ENCODE measurements at regions not wholly inside any gene's neighbourhood (a gene's known extent, or its start where the extent isn't known, plus 50 kb on each side); places are given as distances from the start of the nearest gene placed in this dataset.

GRCh38 chr13:65768545-65768944 is 1461.6 kb downstream of the PCDH9 start (continued):
- TF ChIP-seq CTCF (conservative IDR thresholded peaks at IDR 0.05; ENCODE audit: low read depth in 2 of 2) (no peak), EZH2 (IDR thresholded peaks at IDR 0.05; ENCODE audit: low read depth, unreplicated experiment) (no peak), CREB1 (CRISPR knock-in tag; IDR thresholded peaks at IDR 0.05; ENCODE audit: low read depth) (no peak)

- Histone ChIP-seq H3K9me2 (ENCODE audit: insufficient read depth) (peaks cover 4% of the 10 kb centered on the region; the same call in 1 of the 2 replicates), H2AFZ (0 out of 2 replicates have a peak overlapping the region, but pooled peaks have one; percentile 34), H3K79me2 (replicated peaks; ENCODE audit: insufficient read depth) (no peaks in the 10 kb centered on the region), H3F3A (replicated peaks; ENCODE audit: low read depth) (no peaks in the 10 kb centered on the region), H3K27me3 (ENCODE audit: insufficient read depth) (no peaks in the 10 kb centered on the region), H4K20me1 (replicated peaks; ENCODE audit: insufficient read depth) (no peaks in the 10 kb centered on the region), H3K36me3 (ENCODE audit: insufficient read depth) (no peaks in the 10 kb centered on the region), H3K4me3 (no peak overlapping the region), H3K4me2 (no peak overlapping the region), H3K4me1 (ENCODE audit: insufficient read depth) (no peaks in the 10 kb centered on the region), H3K27ac (ENCODE audit: low read depth) (no peak overlapping the region)
- Mint-ChIP-seq H3K4me1 (peaks cover 3% of the 10 kb centered on the region; the same call in 2 of the 3 replicates), H3K9me3 (no peaks in the 10 kb centered on the region; the same call in 2 of the 3 replicates), H3K4me3 (no peak overlapping the region), H3K27ac (no peak overlapping the region), H3K36me3 (ENCODE audit: low read depth) (0 out of 3 replicates have a peak, but pooled peaks cover 3% of the 10 kb centered on the region), H3K27me3 (ENCODE audit: insufficient read depth, low read depth, poor library complexity) (no peaks in the 10 kb centered on the region)
- DNase-seq (ENCODE audit: low spot score) (no peak), ATAC-seq (no peak)
- TF ChIP-seq ZNF114 (CRISPR knock-in tag; IDR thresholded peaks at IDR 0.05), result no peak
These were observed 1466.3 kb downstream of the PCDH9 start for GRCh38 chr13:65763811-65764210.

- no peaks in the 10 kb centered on the region for H3K4me1 ChIP-seq (ENCODE audit: insufficient read depth)
- H3K4me3 Mint-ChIP-seq, result no peak overlapping the region
- no peaks in the 10 kb centered on the region for H4K20me1 ChIP-seq (replicated peaks; ENCODE audit: insufficient read depth)
- no peak overlapping the region for H3K27ac Mint-ChIP-seq
- H3K79me2 ChIP-seq (replicated peaks; ENCODE audit: insufficient read depth), result no peaks in the 10 kb centered on the region
- no peak for ATAC-seq
- H3K36me3 ChIP-seq (ENCODE audit: insufficient read depth), result no peaks in the 10 kb centered on the region
- H3K36me3 Mint-ChIP-seq (ENCODE audit: low read depth), result peaks cover 4% of the 10 kb centered on the region; the same call in 2 of the 3 replicates
- DNase-seq (ENCODE audit: low spot score), result no peak
- no peak overlapping the region for H3K4me2 ChIP-seq
- peaks cover 9% of the 10 kb centered on the region; the same call in 1 of the 2 replicates for H3K9me2 ChIP-seq (ENCODE audit: insufficient read depth)
- no peaks in the 10 kb centered on the region for H3F3A ChIP-seq (replicated peaks; ENCODE audit: low read depth)
- no peak overlapping the region for H3K4me3 ChIP-seq
- H3K27me3 ChIP-seq (ENCODE audit: insufficient read depth), result no peaks in the 10 kb centered on the region
- H3K27me3 Mint-ChIP-seq (ENCODE audit: insufficient read depth, low read depth, poor library complexity), result no peaks in the 10 kb centered on the region
- H3K4me1 Mint-ChIP-seq, result no peaks in the 10 kb centered on the region
- TF ChIP-seq POLR2AphosphoS5 (IDR thresholded peaks at IDR 0.05; ENCODE audit: low read depth) (no peak), STAT1 (IDR thresholded peaks at IDR 0.05; ENCODE audit: unreplicated experiment) (no peak), ZNF114 (CRISPR knock-in tag; IDR thresholded peaks at IDR 0.05) (no peak), REST (IDR thresholded peaks at IDR 0.05; ENCODE audit: unreplicated experiment) (no peak), NANOG (IDR thresholded peaks at IDR 0.05; ENCODE audit: borderline replicate concordance) (no peak), EZH2phosphoT487 (IDR thresholded peaks at IDR 0.05; ENCODE audit: unreplicated experiment) (no peak), CTCF (conservative IDR thresholded peaks at IDR 0.05; ENCODE audit: low read depth in 2 of 2) (no peak)
- H3K27ac ChIP-seq (ENCODE audit: low read depth), result no peak overlapping the region
- peaks cover 5% of the 10 kb centered on the region for H3K9me3 Mint-ChIP-seq
- H2AFZ ChIP-seq, result no peak overlapping the region
These were observed 1468.1 kb downstream of the PCDH9 start for GRCh38 chr13:65762012-65762411.

All from GM23338 (cell line).